MM.1S (cell line): ENCODE measurements at regions not wholly inside any gene's neighbourhood (a gene's known extent, or its start where the extent isn't known, plus 50 kb on each side); places are given as distances from the start of the nearest gene placed in this dataset.
"Not testable (repeated sequence)": the region's sequence is repeated elsewhere in the genome, so short reads cannot be mapped to it uniquely, and the experiment has no call there.

ENCODE experiments used
- DNase-seq: peaks from one replicate; pipeline ENCODE4 v3.0.0-alpha.2; 2015
- H2AFZ ChIP-seq: fragments of 300-600 bp; sonication (generic); 2 replicates; pipeline ENCODE4 v1.6.0; 2016; ENCODE audit warnings: antibody characterized with exemption, low read length
- H3F3A ChIP-seq: fragments of 300-600 bp; sonication (generic); 2 replicates; pipeline ENCODE4 v1.6.1; 2016; ENCODE audit warnings: mild to moderate bottlenecking, antibody characterized with exemption, low read length, moderate library complexity, mixed read lengths; ENCODE audit not compliant: insufficient read depth
- H3K27ac ChIP-seq: fragments of 300-600 bp; sonication (generic); 2 replicates; pipeline ENCODE4 v1.5.1; 2016; ENCODE audit warnings: mild to moderate bottlenecking, low read length
- H3K27me3 ChIP-seq: fragments of 300-600 bp; sonication (generic); replicated peaks from 2 replicates; pipeline ENCODE4 v1.6.0; 2016; ENCODE audit warnings: low read length; ENCODE audit not compliant: insufficient read depth
- H3K36me3 ChIP-seq: fragments of 300-600 bp; sonication (generic); replicated peaks from 2 replicates; pipeline ENCODE4 v1.6.1; 2016; ENCODE audit warnings: mild to moderate bottlenecking, low read length, mixed read lengths; ENCODE audit not compliant: insufficient read depth
- H3K4me1 ChIP-seq: fragments of 300-600 bp; sonication (generic); 2 replicates; pipeline ENCODE4 v1.6.1; 2016; ENCODE audit warnings: low read length, mixed read lengths
- H3K4me2 ChIP-seq: fragments of 300-600 bp; sonication (generic); 2 replicates; pipeline ENCODE4 v1.6.0; 2016; ENCODE audit warnings: low read depth, low read length
- H3K4me3 ChIP-seq: fragments of 300-600 bp; sonication (generic); 2 replicates; pipeline ENCODE4 v1.5.1; 2016; ENCODE audit warnings: low read length, mixed read lengths
- H3K79me2 ChIP-seq: fragments of 300-600 bp; sonication (generic); 2 replicates; pipeline ENCODE4 v1.6.1; 2016; ENCODE audit warnings: mixed run types, low read length, mixed read lengths
- H3K9ac ChIP-seq: fragments of 300-600 bp; sonication (generic); 2 replicates; pipeline ENCODE4 v1.6.1; 2016; ENCODE audit warnings: low read length, mixed read lengths
- H3K9me2 ChIP-seq: fragments of 300-600 bp; sonication (generic); replicated peaks from 2 replicates; pipeline ENCODE4 v1.6.1; 2016; ENCODE audit warnings: mild to moderate bottlenecking, low read length, mixed read lengths; ENCODE audit not compliant: insufficient read depth
- H3K9me3 ChIP-seq: fragments of 300-600 bp; sonication (generic); replicated peaks from 2 replicates; pipeline ENCODE4 v1.6.1; 2016; ENCODE audit warnings: mild to moderate bottlenecking, low read length, mixed read lengths; ENCODE audit not compliant: insufficient read depth
- H4K20me1 ChIP-seq: fragments of 300-600 bp; sonication (generic); 2 replicates; pipeline ENCODE4 v1.6.1; 2016; ENCODE audit warnings: mild to moderate bottlenecking, low read length, moderate library complexity, mixed read lengths; ENCODE audit not compliant: insufficient read depth
- CTCF ChIP-seq: fragments of 300-600 bp; sonication (generic); IDR thresholded peaks from 2 replicates; pipeline ENCODE4 v1.5.1; 2016; ENCODE audit warnings: antibody characterized with exemption, low read length, mixed read lengths
- EZH2 ChIP-seq: fragments of 300-600 bp; sonication (generic); optimal IDR thresholded peaks from 2 replicates; pipeline ENCODE3; 2017; ENCODE audit warnings: low read depth, mild to moderate bottlenecking, antibody characterized with exemption, low read length, mixed read lengths
- EZH2phosphoT487 ChIP-seq: fragments of 300-600 bp; sonication (generic); IDR thresholded peaks from 2 replicates; pipeline ENCODE4 v1.6.1; 2018; ENCODE audit warnings: antibody characterized with exemption, low read length

GRCh38 chr13:22945321-22946226 lies 235.2 kb upstream of the SGCG start:
- TF ChIP-seq CTCF, result no peak
- TF ChIP-seq EZH2phosphoT487, result no peak
- TF ChIP-seq EZH2, result no peak
- no peak for DNase-seq

GRCh38 chr13:22948421-22948820 lies 232.4 kb upstream of the SGCG start:
- Histone ChIP-seq H3K36me3 (no peaks in the 10 kb centered on the region), H3F3A (no peaks in the 10 kb centered on the region), H3K9me3 (no peaks in the 10 kb centered on the region), H2AFZ (no peak overlapping the region), H4K20me1 (no peaks in the 10 kb centered on the region), H3K4me3 (no peak overlapping the region), H3K4me2 (no peak overlapping the region), H3K9me2 (no peaks in the 10 kb centered on the region), H3K27me3 (no peaks in the 10 kb centered on the region), H3K27ac (no peak overlapping the region), H3K4me1 (no peaks in the 10 kb centered on the region), H3K79me2 (no peaks in the 10 kb centered on the region), H3K9ac (no peak overlapping the region)
- no peak for DNase-seq
- no peak for TF ChIP-seq CTCF
- no peak for TF ChIP-seq EZH2phosphoT487
- no peak for TF ChIP-seq EZH2

More at GRCh38 chr13:22945321-22946226, 235.2 kb upstream of the SGCG start:
- H3K4me3 ChIP-seq, result no peak overlapping the region
- H2AFZ ChIP-seq, result no peak overlapping the region
- H3K27me3 ChIP-seq, result no peaks in the 10 kb centered on the region
- no peaks in the 10 kb centered on the region for H3K9me3 ChIP-seq
- no peaks in the 10 kb centered on the region for H3K4me1 ChIP-seq
- H3K9ac ChIP-seq, result no peak overlapping the region
- H4K20me1 ChIP-seq, result no peaks in the 10 kb centered on the region
- no peaks in the 10 kb centered on the region for H3K9me2 ChIP-seq
- H3K79me2 ChIP-seq, result no peaks in the 10 kb centered on the region
- no peaks in the 10 kb centered on the region for H3F3A ChIP-seq
- H3K4me2 ChIP-seq, result no peak overlapping the region
- H3K36me3 ChIP-seq, result no peaks in the 10 kb centered on the region
- no peak overlapping the region for H3K27ac ChIP-seq

GRCh38 chr13:22952018-22952417 lies 228.8 kb upstream of the SGCG start:
- not testable (repeated sequence) for H3F3A ChIP-seq, H3K9me3 ChIP-seq, H3K4me3 ChIP-seq, DNase-seq, H3K9me2 ChIP-seq, H3K36me3 ChIP-seq, H3K4me2 ChIP-seq, H3K9ac ChIP-seq, H3K27me3 ChIP-seq, H3K27ac ChIP-seq, H3K4me1 ChIP-seq, H2AFZ ChIP-seq, H3K79me2 ChIP-seq, H4K20me1 ChIP-seq

GRCh38 chr13:22955147-22955546 lies 225.6 kb upstream of the SGCG start:
- not testable (repeated sequence) for H3F3A ChIP-seq, H3K27ac ChIP-seq, H3K27me3 ChIP-seq, H4K20me1 ChIP-seq, H3K4me2 ChIP-seq, H3K9me3 ChIP-seq, H3K9ac ChIP-seq, H3K36me3 ChIP-seq, H3K4me1 ChIP-seq, H3K79me2 ChIP-seq, H3K4me3 ChIP-seq, DNase-seq, H3K9me2 ChIP-seq, H2AFZ ChIP-seq

DNA sequence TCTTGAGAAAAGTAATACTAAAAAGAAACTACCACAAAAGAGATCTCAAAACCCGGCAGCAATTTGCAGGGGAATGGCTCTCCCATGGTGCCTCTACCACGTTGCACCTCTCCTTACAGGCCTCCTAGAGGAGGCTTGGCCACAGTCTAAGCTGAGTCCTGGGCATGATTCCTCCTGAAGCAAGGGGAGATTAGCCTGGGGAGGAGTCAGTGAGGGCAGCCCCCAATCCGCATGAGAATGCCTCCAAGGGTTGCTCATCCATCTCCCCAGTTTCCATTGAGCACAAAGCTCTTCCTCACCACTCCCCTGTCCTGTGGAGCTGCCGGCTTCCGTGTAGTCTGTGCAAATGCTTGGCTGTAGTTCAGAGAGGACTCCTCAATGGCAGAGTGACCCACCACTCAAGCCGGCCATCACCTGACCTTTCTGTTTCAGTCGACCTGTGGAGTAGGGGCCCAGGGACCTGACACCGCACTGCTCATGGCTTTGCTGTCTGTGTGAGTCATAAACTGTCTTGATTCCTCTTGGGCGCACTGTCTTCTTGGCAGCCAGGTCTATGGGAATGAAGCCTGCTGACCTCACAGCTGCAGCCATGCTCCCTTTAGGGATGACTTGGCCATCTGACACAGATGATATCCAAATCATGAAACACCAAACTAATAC lies 224.2 kb upstream of the SGCG start:
- not testable (repeated sequence) for H3K27me3 ChIP-seq, H3K4me3 ChIP-seq, H3K79me2 ChIP-seq, H3F3A ChIP-seq, H4K20me1 ChIP-seq, H3K9me2 ChIP-seq, H2AFZ ChIP-seq, H3K9ac ChIP-seq, H3K36me3 ChIP-seq, H3K4me2 ChIP-seq, H3K4me1 ChIP-seq, H3K9me3 ChIP-seq, DNase-seq, H3K27ac ChIP-seq

DNA sequence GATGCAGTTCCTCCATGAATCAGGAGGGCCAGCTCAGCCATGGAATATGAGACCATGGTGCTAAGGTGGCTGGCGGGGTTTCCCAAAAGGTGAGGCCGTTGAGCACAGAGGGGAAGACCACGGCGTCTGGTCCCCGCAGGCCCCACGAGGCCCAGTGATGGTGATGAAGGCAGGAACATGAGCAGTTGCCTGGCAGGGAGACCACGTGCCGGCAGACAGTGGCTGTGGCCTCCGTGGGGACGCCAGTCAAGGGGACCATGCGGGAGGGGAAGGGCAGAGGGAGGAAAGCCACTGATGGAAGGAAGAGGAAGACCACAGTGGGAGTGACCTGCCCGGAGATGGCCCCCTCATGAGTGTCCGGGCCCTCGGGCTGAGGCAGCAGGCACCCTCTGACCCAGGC lies 220.9 kb upstream of the SGCG start:
- not testable (repeated sequence) for H3K4me3 ChIP-seq, H3K9me3 ChIP-seq, DNase-seq, H2AFZ ChIP-seq, H3K4me1 ChIP-seq, H3K9ac ChIP-seq, H3K79me2 ChIP-seq, H3K4me2 ChIP-seq, H3K27ac ChIP-seq, H4K20me1 ChIP-seq, H3K27me3 ChIP-seq, H3F3A ChIP-seq, H3K36me3 ChIP-seq, H3K9me2 ChIP-seq
